B cell (primary cell): ENCODE measurements at regions not wholly inside any gene's neighbourhood (a gene's known extent, or its start where the extent isn't known, plus 50 kb on each side); places are given as distances from the start of the nearest gene placed in this dataset.

ENCODE experiments used
- CTCF ChIP-seq: fragments of 200-600 bp; IDR thresholded peaks from one replicate; pipeline ENCODE4 v1.8.0; 2022; ENCODE audit warnings: antibody characterized with exemption, mild to moderate bottlenecking
- EZH2 ChIP-seq: IDR thresholded peaks from 2 replicates; pipeline ENCODE4 v1.6.1; 2012; ENCODE audit warnings: borderline replicate concordance, low read depth, mild to moderate bottlenecking, moderate library complexity, low read length; ENCODE audit not compliant: insufficient read depth, poor library complexity, severe bottlenecking

GRCh38 chr2:75390169-75390568, 170.6 kb downstream of the EVA1A start:
- TF ChIP-seq CTCF: no peak
- TF ChIP-seq EZH2: no peak
